Uterus (tissue), 3 donors: ENCODE measurements at regions not wholly inside any gene's neighbourhood (a gene's known extent, or its start where the extent isn't known, plus 50 kb on each side); places are given as distances from the start of the nearest gene placed in this dataset.

Source experiments
- DNase-seq, 2 donors: peaks; one replicate each; pipeline ENCODE4 v3.0.0-alpha.2; 2019 to 2020
- H3K27ac ChIP-seq, 2 donors: fragments of 200-600 bp; sonication (generic); 1 replicate in 1 of 2; 2 replicates in 1 of 2; pipeline ENCODE4 v1.5.1; 2016 to 2018
- H3K27me3 ChIP-seq, 2 donors: fragments of 200-600 bp; sonication (generic); one replicate each; pipeline ENCODE4 v1.5.1; 2018 to 2019; ENCODE audit warnings: control low read depth in 1 of 2
- H3K36me3 ChIP-seq, 2 donors: fragments of 200-600 bp; sonication (generic); one replicate each; pipeline ENCODE4 v1.5.1; 2019; ENCODE audit warnings: control low read depth in 1 of 2
- H3K4me1 ChIP-seq, 2 donors: fragments of 200-600 bp; sonication (generic); one replicate each; pipeline ENCODE4 v1.5.1; 2018 to 2019; ENCODE audit warnings: control low read depth in 1 of 2
- H3K4me3 ChIP-seq, 2 donors: fragments of 200-600 bp; sonication (generic); 1 replicate in 1 of 2; 2 replicates in 1 of 2; pipeline ENCODE4 v1.5.1; 2018 to 2019; ENCODE audit warnings: mild to moderate bottlenecking in 1 of 2
- H3K9me3 ChIP-seq, 2 donors: fragments of 200-600 bp; sonication (generic); one replicate each; pipeline ENCODE4 v1.5.1; 2019; ENCODE audit warnings: control low read depth in 1 of 2
- POLR2A ChIP-seq, 2 donors: fragments of 450-650 bp; IDR thresholded peaks; one replicate each; pipeline ENCODE4 v1.6.1; 2016; ENCODE audit warnings: antibody characterized with exemption in 2 of 2, mild to moderate bottlenecking in 1 of 2, moderate library complexity in 1 of 2
- intact Hi-C: fragments of 100-400 bp; cut with DNase I; formaldehyde crosslinking; loops from one replicate; pipeline ENCODE4 v1.15.1; 2023; ENCODE audit warnings: low total_unique reads
- TF ChIP-seq, protein P1 (sequence below), 4 experiments: fragments of 200-600 bp in 2 of 4; fragments of 450-650 bp in 2 of 4; sonication (generic) in 2 of 4; IDR thresholded peaks; one replicate each; pipeline ENCODE4 v1.5.1; 2016 to 2019; ENCODE audit warnings: antibody characterized with exemption in 4 of 4, mild to moderate bottlenecking in 2 of 4, moderate library complexity in 1 of 4
- donor health status: DM: yes; HTN: yes; CAD: no.

DNA sequence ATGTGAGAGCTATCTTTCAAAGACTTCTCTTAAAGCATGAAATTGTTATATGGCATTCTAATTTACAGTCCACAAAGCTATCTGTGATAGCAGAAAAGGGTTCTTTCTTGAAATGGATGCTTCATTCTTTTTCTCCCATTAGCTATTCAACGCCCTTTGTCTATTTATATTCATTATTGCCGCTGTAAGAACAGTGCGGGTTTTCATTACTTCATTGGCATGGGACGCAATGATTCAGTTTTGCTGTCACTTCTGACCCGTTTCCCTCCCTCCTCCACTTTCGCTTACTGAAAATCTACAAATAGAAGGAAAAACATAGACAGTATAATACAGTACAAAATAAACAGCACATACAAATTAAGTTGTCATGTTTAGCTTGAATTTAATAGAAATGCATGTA lies 394.6 kb downstream of the PCDH7 start:
- Histone ChIP-seq H3K9me3 (no peaks in the 10 kb centered on the region), H3K36me3 (no peaks in the 10 kb centered on the region), H3K4me1 (no peaks in the 10 kb centered on the region), H3K27ac (no peak overlapping the region), H3K27me3 (no peaks in the 10 kb centered on the region), H3K4me3 (no peak overlapping the region)
- TF ChIP-seq, protein P1, sequence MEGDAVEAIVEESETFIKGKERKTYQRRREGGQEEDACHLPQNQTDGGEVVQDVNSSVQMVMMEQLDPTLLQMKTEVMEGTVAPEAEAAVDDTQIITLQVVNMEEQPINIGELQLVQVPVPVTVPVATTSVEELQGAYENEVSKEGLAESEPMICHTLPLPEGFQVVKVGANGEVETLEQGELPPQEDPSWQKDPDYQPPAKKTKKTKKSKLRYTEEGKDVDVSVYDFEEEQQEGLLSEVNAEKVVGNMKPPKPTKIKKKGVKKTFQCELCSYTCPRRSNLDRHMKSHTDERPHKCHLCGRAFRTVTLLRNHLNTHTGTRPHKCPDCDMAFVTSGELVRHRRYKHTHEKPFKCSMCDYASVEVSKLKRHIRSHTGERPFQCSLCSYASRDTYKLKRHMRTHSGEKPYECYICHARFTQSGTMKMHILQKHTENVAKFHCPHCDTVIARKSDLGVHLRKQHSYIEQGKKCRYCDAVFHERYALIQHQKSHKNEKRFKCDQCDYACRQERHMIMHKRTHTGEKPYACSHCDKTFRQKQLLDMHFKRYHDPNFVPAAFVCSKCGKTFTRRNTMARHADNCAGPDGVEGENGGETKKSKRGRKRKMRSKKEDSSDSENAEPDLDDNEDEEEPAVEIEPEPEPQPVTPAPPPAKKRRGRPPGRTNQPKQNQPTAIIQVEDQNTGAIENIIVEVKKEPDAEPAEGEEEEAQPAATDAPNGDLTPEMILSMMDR (IDR thresholded peaks at IDR 0.05), result no peak
- TF ChIP-seq POLR2A (IDR thresholded peaks at IDR 0.05), result no peak
- no peak for DNase-seq
- intact Hi-C loops, result no loop called here

DNA sequence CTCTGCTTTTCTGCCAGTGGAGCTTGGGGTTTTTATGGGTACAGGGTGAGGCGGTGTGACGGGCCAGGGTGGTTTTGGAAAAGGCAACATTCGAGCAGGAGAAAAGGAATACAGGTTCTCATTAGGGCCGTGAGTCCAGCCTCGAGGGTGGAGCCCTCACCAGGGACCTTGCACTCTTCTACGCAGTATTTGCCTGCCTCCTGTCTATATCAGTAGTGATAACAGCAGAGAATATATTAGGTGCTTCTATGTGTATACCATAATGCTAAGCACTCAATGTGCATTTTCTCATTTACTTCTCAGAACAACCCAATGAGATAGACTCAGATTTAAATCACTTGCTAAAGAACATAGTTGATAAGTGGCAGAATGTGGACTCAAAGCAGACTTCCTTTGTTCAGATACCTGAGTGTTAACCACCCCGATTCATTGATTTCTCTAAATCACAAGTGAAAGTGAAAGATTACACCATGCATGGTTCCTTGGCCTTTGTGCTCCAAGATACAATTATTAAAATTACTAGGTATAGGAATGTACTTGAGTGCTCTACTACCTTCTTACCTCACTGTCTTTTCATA lies 403.9 kb downstream of the PCDH7 start:
- intact Hi-C loops, result no loop called here
- TF ChIP-seq, protein P1 (IDR thresholded peaks at IDR 0.05), result no peak
- no peak for TF ChIP-seq POLR2A (IDR thresholded peaks at IDR 0.05)
- H3K27me3 ChIP-seq, result no peaks in the 10 kb centered on the region

DNA sequence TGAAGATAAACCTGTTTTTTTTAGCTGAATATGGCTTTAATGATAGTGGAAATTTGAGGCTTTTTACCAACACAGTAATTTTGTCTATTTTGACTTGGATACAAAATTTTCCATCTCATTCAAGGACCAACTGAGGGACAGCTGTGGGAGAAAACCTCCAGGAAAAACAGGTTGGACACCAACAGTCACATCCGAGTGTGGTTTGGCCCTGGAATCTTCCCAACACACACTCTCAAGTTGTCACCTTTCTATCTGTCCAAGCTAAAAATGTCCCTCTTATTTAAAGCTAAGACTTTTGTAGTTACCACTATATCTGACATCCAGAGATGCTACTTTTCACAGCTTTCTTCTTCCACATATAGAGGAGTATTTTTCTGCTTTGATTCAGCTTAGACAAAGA lies 404.9 kb downstream of the PCDH7 start:
- Histone ChIP-seq H3K4me1 (no peaks in the 10 kb centered on the region), H3K4me3 (no peak overlapping the region), H3K9me3 (no peaks in the 10 kb centered on the region), H3K27me3 (no peaks in the 10 kb centered on the region), H3K27ac (no peak overlapping the region), H3K36me3 (no peaks in the 10 kb centered on the region)
- intact Hi-C loops, result no loop called here
- DNase-seq, result no peak
- TF ChIP-seq POLR2A (IDR thresholded peaks at IDR 0.05), result no peak
- TF ChIP-seq, protein P1 (IDR thresholded peaks at IDR 0.05), result no peak

More for the DNA sequence above, 403.9 kb downstream of the PCDH7 start:
- Histone ChIP-seq H3K4me3 (no peak overlapping the region), H3K36me3 (no peaks in the 10 kb centered on the region), H3K27ac (no peak overlapping the region), H3K4me1 (no peaks in the 10 kb centered on the region), H3K9me3 (no peaks in the 10 kb centered on the region)
- no peak for DNase-seq

DNA sequence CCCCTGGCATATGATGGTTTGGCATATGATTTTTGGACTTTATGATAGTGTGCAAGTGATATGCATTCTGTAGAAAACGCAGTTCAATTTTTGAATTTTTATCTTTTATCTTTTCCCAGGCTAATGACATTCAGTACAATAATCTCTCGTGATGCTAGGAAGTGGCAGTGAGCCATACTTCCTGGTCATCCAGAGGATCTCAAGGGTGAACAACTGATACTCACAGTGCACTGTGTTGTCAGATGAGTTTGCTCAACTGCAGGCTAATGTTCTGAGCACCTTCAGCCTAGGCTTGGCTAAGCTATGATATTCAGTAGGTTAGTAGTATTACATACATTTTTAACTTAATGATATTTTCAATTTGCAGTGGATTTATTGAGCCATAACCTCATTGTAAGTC lies 405.3 kb downstream of the PCDH7 start:
- H3K27me3 ChIP-seq, result no peaks in the 10 kb centered on the region

DNA sequence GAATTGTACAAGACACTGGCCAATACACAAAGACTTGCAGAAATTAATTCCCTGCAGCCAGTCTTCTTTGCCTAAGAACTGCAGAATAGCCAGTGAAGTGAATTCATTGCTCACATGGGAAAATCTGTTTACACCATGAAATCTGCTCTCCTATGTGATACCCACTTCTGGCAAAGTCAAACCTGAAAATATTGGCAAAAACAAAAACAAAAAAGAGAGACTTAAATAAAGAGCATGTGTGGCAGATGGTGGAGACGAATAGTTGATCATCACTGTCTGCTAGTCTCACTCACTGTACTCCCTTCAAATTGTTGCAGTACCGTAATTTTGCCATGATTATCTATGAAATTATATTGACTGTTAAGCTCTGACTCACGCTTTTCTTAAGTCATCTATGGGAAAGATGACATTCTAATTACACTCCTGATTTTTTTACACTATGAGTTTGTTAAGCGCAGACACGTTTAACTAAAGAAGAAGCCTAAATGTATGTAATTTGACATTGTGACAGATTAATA lies 406.8 kb downstream of the PCDH7 start:
- H3K27ac ChIP-seq, result no peak overlapping the region
- H3K9me3 ChIP-seq, result no peaks in the 10 kb centered on the region
- no peak for DNase-seq
- intact Hi-C loops, result no loop called here
- no peaks in the 10 kb centered on the region for H3K4me1 ChIP-seq
- no peak overlapping the region for H3K4me3 ChIP-seq
- TF ChIP-seq, protein P1 (IDR thresholded peaks at IDR 0.05), result no peak
- TF ChIP-seq POLR2A (IDR thresholded peaks at IDR 0.05), result no peak
- H3K27me3 ChIP-seq, result no peaks in the 10 kb centered on the region
- H3K36me3 ChIP-seq, result no peaks in the 10 kb centered on the region

More for the DNA sequence above, 405.3 kb downstream of the PCDH7 start:
- H3K36me3 ChIP-seq, result no peaks in the 10 kb centered on the region
- intact Hi-C loops, result no loop called here
- no peak for DNase-seq
- TF ChIP-seq POLR2A (IDR thresholded peaks at IDR 0.05), result no peak
- TF ChIP-seq, protein P1 (IDR thresholded peaks at IDR 0.05), result no peak
- no peaks in the 10 kb centered on the region for H3K4me1 ChIP-seq
- no peak overlapping the region for H3K4me3 ChIP-seq
- no peaks in the 10 kb centered on the region for H3K9me3 ChIP-seq
- no peak overlapping the region for H3K27ac ChIP-seq
